ENCODE measurements at regions not wholly inside any gene's neighbourhood (a gene's known extent, or its start where the extent isn't known, plus 50 kb on each side); places are given as distances from the start of the nearest gene placed in this dataset.

DNA sequence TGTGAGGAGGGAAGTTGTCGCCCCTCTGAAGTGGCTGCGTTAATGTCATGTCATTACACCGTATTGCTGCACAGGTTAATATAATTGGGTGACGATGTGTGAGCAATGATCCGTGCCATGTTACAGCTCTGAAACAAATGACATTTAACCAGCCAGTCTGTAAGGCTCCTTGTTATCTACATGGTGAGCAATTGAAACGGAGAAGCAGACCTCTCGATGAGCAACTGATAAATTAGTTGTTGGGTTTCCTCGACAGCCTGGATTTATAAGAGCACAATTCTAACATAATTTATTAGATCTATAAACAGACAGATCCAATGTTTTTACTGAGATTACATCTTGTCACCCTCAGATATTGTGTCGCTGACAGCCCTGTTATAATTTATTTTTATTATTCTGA is 49.9 kb upstream of the MAFB start:
- no peak for DNase-seq

DNA sequence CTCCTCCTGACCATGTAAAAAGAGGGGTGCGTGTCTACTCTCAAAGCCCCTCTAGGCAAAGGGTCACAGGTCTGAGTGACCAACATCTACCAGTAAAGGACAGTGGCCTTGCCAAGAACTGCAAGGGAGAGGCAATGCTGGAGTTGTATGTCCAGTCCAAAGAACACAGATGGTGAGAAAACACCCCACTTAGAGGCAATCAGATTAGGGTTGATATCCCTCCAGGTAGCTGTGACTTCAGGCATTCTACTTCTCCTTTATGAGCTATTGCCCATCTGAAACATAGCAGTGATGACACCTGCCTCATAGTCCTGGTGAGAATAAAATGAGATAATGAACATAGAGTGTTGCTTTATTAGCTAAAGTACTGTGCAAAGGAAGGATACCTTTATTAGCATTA is 50.8 kb upstream of the MAFB start:
- DNase-seq, result no peak

DNA sequence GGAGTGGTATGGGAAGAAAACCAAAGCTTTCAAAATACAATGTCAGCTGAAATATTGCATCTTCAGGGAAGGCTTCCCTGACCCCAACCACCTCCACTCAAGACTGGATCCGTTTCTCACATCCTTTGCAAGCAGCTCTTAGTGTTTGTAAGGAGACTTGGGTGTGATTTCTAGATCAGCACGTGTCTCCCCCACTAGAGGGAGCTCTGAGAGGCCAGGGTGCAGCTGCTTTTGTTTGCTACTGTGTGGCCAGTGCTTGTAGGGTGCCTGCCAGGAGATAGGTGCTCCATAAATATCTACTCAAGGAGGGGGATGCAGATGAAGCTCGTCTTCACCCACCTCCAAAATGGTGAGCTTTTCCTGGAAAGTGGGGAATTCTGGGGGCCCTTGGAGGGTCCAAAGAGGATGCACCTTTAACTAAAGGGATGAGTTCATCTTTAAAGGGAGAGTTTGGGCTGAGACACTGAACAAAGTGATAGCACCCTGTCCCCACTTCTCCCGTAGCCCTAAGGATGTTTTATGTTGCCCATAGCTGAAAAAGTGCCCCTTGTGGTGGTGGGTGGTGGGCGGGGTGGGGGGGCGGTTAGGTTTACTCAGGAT is 52.6 kb upstream of the MAFB start:
- DNase-seq, result peak; percentile 5

DNA sequence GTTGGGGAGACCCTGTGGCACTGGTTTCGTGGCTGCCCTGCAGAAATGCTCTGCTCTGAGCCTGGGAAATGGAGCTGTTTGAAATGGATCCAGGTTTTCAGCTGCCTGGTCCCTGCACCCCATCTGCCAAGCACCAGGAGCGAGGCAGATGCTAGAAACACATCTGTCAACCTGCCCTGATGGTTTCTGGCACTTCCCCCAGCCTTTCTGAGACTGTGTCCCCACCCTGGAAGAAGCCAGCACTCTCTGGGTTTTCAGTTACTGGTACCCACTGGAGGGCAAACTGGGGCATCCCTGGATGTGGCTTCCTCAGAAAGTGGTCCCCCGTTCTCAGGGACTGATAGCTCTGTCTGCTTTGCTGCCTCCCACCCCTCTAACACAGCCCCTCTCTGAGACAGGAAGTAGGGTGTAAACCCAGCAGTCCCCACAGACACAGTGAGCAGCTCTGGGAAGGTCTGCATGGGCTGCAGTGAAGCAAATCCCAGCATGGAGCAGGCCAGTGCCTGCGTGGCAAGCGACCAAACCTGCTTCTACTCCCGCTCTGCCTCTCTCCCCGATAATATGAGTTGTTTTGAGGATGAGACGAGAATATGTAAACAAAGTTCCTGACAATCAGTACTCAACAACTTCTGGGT is 54.2 kb upstream of the MAFB start:
- no peak for DNase-seq

DNA sequence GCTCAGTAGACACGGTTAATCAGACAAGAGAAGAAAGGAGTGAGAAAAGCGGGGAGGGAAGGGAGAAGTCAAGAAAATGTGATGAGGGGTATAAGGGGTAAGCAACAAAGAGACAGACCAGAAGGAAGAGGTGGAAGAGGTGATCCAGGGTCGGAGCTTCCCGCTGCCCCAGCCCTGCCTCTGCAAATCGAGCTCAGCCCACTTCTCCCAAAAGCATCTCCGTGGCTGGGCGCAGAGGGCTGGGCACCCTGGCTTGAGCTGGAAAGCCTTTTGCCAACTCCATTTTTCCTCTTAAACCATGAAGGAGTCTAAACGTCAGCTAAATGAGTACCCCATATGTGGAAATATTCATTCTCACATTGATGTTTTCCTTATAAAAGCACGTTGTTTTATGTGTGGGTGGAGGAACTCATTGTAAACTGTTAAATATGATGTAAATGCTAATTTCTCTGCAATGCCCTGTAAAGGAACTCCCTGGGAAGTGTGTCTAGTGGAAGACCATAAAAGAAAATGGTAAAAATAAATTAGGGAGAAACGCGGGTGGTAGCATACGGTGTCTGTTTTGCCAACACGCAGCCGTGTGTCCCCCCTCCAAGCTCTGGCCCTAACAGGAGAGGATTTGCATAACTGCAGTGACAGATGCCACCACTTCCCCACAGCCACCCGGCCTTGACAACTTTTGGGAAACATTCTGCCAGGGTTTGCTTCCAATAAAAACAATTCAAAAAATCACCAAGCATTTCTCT is 55.2 kb upstream of the MAFB start:
- DNase-seq, result no peak

DNA sequence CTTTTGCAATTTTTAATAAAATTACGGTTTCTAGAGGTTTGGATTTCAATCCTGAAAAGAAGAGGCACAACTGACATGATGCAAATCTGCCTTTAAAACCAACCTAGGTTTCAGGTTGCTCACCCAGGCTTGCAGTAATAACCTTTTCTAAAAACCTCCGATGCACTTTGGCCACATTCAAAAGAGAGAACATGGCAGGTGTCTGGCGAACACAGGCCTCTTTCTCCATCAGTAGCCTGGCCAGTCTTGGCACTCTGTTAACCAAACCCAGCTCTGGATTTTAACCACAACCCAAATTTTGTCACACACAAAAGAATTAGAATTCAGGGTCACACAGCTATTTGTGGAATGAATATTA is 55.8 kb upstream of the MAFB start:
- DNase-seq, result no peak

DNA sequence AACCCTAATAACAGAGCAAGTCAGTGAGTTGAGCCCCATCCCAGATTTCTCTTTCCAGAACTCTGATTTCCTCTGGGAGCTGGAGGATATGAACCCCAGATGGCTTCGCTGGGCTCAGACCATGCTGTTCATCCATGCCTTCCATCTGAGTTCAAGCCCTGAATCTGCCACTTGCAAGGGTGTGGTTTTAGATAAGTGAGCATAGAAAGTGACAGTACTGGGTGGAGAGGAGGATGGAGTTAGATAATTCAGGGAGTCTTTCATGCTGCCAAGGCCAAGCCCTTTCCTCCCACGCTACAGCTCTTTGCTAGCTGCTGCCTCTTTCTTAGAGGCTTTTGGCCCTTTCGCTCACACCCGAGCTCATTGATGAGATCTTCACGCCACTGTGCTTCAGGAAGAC is 57.2 kb upstream of the MAFB start:
- no peak for DNase-seq

DNA sequence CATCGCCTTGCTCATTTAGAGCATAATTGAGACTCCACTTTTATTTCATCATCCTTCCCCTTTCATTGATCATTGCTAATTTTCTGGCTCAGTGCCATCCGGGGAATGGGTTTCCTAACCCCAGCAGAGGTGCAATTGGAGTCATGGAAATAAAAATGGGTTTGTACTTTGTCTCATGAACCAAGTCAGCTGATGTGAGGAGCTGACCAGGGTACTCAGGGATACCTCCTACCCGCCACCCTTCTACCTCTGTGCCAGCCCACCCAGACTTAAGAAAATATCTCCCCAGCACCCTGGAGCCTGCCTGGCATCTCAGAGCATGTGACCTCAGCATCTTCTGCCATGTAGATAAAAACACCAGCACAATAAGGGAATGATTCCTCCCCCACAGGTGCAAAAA is 59.1 kb upstream of the MAFB start:
- DNase-seq, result no peak

DNA sequence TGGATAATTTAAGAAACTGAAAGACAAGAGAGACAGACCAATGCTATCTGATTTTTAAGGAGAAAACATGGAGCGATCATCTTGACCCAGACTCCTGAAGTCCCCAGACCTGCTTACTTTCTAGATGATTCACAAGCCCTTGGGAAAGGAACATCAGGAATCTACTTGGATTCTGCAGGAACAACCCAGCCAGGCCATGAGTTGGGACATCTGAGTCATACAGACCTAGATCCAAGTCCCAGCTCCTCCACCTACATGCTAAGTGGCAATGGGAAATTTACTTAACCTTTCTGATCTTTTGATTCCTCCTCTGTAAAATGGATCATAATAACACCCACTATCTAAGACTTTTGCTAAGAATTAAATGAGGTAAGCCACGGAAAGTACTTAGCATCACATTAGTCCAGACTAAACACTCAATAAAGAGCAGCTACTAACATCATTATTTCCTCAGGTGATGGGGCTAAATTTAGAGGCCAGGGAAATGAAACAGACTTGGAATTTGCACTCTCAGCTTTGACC is 61.0 kb upstream of the MAFB start:
- no peak for DNase-seq

DNA sequence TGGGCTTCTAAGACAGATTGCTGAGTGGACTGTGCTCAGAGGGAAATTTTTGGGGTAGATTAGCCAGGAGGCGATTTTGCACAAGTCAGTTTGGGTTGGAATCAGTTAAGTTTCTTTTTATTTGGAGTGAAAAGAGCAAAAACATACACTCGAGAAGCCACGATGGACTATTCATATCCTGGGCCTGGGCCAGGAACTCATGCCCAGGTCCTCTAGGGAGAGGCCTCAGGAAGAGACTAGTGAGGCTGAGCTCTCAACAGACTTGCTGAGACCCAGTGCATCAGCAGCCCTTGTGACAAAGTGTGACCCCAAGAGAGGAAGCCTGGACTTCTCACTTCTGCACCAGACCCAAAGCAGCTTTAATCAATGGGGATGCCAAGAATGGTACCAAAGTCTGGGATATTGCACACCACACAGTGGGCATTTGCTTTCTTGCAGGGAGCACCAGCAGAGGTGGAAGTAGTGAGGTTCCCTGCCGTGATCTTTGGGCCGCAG is 61.6 kb upstream of the MAFB start:
- no peak for DNase-seq

DNA sequence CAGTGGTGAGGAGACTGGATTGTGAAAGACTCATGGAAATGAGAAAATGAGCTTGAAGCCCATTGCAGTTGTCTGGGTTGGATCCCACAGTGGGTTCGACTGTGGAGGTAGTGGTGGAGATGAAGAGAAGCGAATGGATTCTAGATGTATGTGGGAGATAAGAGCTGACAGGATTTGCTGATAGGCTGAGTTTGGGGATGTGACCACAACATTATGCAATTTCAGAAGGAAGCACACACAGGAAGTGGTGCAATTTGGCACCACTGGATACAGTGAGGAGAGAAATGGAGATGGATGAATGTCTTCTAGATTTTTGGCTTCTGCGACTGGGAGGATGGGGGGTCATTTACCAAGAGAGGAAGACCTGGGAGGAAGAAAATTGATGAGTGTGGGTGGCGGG is 64.4 kb upstream of the MAFB start:
- no peak for DNase-seq

DNA sequence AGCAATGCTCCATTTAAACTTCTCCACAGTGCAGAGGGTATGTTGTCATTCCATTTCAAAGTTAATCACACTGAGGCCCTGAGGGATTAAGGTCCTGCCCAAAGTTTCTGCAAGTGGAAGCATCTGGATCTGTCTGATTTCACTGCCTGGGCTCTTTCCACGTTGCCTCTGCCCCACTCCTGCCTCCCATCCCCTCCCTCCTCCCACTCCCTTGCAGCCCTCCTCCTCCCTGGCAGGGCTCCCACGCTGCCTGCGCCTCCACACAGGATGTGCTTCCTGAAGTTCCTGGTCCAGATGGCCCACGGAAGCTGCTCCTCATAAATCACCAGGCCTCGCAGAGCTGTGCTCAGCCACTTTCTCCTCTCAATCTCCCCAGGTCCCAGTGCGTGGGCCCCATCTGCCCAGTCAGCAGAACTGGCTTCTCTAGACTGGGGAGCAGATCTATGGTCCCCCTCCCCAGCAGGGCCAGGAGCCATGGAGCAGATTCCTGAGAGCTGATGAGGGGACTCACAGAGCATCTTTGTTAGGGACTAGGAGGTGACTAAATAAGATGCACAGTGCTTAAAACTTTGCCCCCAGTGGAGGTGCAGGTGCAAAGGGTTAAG is 65.4 kb upstream of the MAFB start:
- DNase-seq, result no peak

DNA sequence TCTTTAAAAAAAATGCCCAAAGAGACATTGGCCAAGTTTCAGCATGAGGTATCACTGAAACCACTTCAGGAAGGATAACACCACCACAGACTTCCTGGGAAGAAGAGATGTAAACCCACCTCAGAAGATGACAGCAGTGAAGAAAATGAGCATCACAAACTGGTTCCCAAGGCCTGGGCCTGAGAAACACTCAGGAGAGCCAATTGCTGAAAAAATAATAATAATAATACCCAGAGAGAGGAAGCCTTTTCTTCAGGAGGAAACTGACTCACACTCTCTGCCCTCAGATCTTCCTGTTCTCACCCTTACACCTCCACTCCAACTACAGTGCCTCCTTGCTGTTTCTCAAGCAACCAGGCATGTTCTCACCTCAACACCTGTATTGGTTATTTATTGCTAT is 68.1 kb upstream of the MAFB start:
- DNase-seq, result peak; percentile 29

DNA sequence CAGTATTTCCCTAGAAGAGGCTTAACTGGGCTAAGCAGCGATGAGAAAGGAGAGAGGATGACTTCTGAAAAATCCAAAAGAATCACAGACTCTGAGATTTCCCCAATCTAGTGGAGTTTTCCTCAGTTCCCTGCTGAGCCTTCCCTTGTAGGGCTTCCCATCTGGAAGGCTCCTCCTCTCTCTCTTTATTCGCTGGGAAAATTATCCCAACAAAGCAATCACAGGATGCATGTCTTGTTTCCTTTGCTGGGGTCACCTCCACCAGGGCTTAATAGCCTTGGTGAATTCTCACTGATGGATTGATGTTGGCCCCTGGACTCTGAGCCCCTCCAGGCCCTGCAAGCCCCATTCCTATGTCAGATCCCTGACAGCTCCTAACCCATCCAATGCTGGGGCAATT is 69.8 kb upstream of the MAFB start:
- DNase-seq, result no peak

DNA sequence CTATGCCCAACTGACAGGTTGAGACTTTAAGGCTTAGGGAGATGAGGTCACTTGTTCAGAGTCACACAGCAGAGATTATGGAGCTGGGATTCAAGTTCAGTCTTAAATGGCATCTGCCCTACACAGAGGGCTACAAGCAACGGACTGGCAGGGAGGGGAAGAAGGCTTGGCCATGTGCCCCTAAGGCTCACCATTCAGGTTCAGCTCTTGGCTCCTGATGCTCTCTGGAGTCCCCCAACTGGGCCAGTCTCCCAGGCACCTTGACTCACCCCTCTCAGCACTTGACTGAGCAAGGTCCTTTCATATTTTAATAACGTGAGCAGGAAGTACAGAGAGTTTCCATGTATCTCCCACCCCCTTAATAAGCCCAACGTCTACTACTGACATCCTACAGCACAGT is 71.4 kb upstream of the MAFB start:
- no peak for DNase-seq

DNA sequence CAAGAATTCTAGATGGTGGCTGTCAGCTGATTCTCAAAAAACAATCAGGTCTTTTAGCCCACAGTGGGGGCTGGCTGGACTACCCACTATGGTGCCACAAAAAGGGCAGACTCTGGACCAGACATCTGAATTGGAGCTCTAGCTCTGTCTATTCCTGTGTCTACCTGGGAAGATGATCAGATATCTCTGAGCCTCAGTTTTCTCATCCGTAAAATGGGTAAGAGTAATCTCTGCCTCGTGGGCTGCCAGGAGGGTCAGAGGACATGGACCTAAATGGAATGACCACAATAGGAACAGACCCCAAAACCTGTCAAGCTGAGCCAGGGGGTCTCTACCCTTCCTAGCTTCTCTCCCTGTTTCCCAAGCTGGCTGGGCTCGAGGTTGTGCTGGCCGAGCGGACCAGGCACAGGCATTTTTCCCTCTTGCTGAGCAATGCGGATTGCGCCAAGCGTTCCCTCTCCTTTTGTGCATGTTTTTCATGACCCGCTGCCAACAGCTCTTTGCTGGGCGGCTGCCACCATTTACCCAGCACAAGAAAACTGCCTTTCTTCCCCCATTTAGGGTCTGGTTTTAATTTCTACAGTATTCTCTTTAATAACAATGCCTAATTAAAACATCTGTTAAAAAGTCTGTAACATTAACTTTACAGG is 74.7 kb upstream of the MAFB start:
- DNase-seq, result no peak

DNA sequence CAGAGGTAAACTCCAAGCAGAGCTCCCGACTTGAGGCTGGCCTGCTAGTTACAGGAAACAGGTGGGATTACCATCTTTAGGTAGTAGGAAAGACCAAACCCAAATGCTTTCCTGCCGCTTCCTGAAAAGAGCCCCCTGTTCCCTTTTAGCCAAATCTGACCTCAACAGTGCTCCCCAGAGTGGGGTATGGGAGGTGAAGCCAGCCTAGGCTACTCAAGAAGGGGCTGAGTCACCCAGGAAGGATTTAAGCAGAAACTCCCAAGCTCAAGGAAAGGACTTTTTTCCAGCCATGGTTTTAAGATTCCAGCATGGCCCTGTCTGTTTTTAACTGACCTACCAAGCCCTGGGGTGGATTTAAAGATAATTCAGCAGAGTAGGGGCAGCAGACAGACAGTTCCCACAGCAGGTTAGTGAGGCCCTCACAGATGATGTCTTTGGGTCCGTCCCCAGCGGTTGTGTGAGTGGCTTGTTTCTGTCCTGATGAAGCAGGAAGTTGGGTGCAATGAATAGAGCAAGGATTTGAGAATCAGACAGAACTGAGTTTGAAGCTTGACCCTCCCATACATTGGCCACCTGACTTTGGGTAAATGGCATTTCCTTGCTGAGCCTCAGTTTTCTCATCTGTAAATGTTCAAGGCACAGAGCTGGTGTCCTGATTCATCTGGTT is 76.9 kb upstream of the MAFB start:
- no peak for DNase-seq

DNA sequence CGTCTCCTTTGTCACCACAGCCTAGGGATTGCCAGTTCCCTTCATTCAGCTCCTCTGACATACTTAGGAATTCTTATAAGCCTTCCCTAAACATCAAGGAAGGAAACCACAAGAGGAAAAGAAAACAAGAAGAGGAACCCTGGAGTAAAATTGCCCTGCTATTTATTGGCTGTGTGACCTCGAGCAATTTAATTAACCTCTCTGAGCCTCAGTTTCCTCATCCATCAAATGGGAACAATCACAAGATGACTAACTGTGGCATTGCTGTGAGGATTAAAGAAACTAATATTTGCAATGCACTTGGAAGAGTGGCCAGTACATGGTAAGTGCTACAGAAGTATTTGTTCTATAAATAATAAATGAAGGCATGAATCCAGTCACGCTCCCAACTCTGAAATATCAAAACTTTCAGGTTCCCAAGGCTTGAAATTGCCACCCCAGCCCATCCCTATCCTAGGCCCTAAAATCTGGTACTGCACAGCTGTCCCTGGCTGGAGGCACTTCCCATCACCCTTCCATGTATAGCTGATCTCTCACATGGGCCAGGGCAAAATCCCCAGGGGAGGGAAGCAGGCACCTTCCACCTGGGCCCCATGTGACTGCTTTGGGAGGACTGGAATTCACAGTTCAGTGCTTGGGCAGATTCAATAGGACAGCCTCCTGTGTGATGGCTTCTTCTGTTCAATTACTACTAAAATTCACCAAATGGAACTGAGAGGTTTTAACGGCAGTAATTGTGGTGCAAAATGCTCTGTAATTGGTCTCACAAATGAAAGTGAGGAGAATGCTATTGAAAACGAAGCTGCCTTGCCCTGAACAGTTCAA is 78.0 kb upstream of the MAFB start:
- DNase-seq, result no peak

DNA sequence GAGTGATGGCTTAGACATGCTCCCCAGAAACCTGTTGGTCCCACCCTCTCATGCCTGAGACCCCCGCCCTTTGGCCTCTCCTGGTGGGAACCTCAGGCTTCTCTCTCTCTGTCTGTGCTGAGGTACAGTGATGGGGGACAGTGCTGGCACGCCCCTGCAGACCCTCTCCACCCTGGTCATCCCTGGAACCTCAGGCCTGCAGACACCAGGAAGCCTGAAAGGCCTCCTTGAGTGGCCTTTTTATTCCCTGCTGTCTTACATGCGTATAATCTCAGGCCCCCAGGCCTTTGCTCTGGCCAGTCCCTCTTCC is 78.5 kb upstream of the MAFB start:
- DNase-seq, result no peak

DNA sequence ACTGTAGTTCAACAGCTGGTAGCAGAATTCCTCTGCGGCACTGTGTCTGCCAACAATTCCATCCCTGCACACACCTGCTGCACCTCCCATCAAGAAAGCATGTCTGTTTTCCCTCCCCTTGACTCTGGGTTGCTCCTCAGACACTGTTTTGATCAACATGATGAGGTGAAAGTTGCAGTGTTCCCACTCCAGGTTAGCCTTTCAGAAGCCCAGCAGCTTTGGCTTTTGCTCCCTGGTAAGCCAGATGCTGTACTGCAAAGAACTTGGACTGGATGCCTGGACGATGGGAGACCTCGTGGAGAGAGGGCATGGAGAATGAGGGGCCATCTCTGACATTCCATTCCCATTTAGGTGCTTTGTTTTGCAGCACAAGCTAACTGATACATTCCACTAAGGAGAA is 79.1 kb upstream of the MAFB start:
- DNase-seq, result no peak

DNA sequence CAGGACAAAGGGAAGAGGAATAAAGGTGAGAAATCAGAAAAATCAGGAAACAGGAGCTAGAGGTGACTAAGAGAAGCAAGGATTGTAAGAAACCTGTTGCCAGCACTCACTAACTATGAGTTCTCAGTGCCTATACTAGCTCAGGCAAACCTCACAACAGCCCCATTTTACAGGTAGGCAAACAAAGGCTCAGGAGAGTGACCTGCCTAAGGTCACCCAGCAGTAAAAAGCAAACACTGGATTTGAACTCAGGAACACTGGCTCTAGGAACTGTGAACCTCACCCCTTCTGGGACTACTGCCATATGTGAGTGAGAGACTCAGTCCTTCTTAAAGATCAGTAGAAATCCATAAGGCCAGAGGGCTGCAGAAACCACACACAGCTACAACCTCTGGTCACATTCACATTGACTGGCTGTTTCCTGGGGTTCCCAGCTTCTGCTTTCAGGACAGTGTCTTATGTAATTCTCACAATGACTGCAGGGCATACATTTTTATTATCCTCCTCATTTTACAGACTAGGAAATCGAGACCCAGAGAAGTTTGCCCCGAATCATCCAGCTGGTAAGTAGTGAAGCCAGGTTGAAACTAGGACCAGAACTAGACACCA is 80.7 kb upstream of the MAFB start:
- no peak for DNase-seq
